Urinary bladder (tissue), 3 donors: ENCODE measurements at regions not wholly inside any gene's neighbourhood (a gene's known extent, or its start where the extent isn't known, plus 50 kb on each side); places are given as distances from the start of the nearest gene placed in this dataset.

ENCODE experiments used
- DNase-seq: peaks from one replicate; pipeline ENCODE4 v3.0.0-alpha.2; 2015; ENCODE audit errors: extremely low spot score
- H3K27ac ChIP-seq: one replicate; pipeline ENCODE4 v1.5.1; 2013; ENCODE audit warnings: low read depth, mild to moderate bottlenecking, moderate library complexity
- H3K36me3 ChIP-seq: one replicate; pipeline ENCODE4 v1.6.1; 2013; ENCODE audit warnings: mild to moderate bottlenecking, moderate library complexity; ENCODE audit not compliant: insufficient read depth
- H3K4me1 ChIP-seq: one replicate; pipeline ENCODE4 v1.6.1; 2013; ENCODE audit warnings: mild to moderate bottlenecking, moderate library complexity; ENCODE audit not compliant: insufficient read depth
- H3K4me3 ChIP-seq: one replicate; pipeline ENCODE4 v1.5.1; 2013; ENCODE audit warnings: low read depth, low read length
- WGBS: extraction: QIAGEN DNeasy Blood & Tissue Kit; methylation state at CpG from one replicate; pipeline ENCODE4 v1.1.7; 2013; 5-methylcytosine and 5-hydroxymethylcytosine counted together
- donor health status: healthy with polysubstance abuse.
- donor health status: healthy.

DNA sequence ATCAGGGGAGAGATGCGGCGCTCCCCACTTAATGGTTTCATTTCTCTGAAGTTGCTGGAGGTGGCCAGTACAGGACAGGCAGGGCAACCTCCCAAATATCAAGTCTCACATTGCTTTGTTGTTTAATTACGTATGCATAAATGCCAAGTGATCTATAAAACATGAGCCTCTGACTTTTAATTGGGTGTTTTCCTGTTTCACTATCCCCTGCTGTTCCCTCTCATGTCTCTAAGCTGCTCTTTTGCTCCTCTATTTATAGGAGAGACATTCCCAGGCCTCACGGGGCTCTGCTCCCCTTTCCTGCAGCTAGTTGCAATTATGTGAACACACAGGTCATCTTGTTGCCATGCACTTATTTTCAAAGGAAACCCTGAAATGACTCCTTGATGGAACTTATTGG, 1173.5 kb upstream of the GOT2 start:
- no peaks in the 10 kb centered on the region for H3K4me1 ChIP-seq
- H3K27ac ChIP-seq, result no peak overlapping the region
- no peaks in the 10 kb centered on the region for H3K36me3 ChIP-seq
- no peak overlapping the region for H3K4me3 ChIP-seq
- no peak for DNase-seq
- 63% methylated on average over 4 of the region's 4 CpGs for WGBS

DNA sequence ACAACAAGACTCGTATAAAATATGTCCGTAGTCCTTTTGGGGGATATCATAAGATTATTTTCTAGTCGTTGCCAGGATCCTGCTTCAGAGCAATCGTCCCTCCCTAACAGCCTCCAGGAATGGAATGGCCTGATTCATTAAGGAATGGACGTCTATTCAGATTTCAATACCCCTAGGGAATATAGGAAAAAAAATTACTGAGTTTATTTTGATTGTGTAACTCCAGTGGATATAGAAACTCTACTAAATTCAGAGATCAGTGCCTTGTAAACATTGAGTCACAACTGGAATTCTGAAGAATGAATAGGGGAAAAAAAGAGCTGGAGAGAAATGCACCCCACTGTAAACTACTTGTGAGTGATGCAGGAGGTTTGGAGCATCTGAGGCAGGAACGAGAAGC, 1171.5 kb upstream of the GOT2 start:
- Histone ChIP-seq H3K4me3 (no peak overlapping the region), H3K27ac (no peak overlapping the region), H3K4me1 (no peaks in the 10 kb centered on the region), H3K36me3 (no peaks in the 10 kb centered on the region)
- no peak for DNase-seq
- WGBS, result 25% methylated on average over 6 of the region's 6 CpGs

DNA sequence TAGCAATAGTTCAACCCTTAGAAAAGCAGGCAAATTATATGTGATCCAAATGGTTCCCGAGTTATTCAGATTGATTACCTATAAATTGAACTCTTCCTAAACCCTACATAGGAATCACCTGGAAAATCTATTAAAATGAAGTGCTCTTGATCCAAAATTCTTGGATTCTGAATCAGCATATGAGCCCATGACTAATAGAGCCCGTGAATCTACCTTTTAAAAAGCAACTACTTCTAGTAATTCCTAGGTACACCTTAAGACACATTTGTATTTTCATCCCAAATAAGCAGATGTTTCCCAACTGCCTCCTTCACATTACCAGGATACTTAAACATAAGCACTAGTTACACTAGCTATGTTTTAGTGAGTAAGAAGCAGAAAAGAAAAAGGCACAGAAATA, 1171.0 kb upstream of the GOT2 start:
- WGBS, result 79% methylated on average over 2 of the region's 2 CpGs
- Histone ChIP-seq H3K4me1 (no peaks in the 10 kb centered on the region), H3K36me3 (no peaks in the 10 kb centered on the region), H3K4me3 (no peak overlapping the region), H3K27ac (no peak overlapping the region)
- no peak for DNase-seq

DNA sequence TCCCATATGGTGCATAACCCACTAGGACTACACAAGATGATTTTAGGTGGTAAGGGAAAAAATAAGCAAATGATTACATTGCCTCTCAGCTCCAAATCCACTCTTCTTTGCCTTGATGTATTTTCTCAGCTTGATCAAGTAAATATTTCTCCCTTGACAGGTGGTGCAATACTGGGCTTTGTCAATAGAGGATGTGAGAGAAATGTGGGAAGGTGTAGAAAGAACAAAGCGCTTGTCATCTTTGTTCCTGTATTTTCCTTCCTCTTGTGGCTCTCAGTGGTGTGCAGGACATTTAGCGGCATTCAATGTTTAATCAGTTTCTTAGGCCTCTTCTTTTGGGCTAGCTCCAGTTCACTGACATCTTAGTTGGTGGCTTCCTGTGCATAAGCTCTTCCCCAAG, 1165.8 kb upstream of the GOT2 start:
- Histone ChIP-seq H3K4me3 (no peak overlapping the region), H3K4me1 (no peaks in the 10 kb centered on the region), H3K27ac (no peak overlapping the region), H3K36me3 (no peaks in the 10 kb centered on the region)
- DNase-seq, result no peak
- WGBS, result 90% methylated on average over 2 of the region's 2 CpGs

DNA sequence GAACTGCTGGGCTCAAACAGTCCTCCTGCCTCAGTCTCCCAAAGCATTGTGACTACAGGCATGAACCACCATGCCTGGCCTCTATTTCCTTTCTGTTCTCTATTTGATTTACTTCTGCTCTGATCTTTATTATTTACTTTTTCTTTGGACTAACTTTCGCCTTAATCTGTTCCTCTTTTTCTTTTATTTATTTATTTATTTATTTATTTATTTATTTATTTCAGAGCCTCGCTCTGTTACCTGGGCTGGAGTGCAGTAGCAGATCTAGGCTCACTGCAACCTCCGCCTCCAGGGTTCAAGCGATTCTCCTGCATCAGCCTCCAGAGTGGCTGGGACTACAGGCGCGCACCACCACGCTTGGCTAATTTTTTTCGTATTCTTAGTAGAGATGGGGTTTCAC, 1158.3 kb upstream of the GOT2 start:
- H3K36me3 ChIP-seq, result no peaks in the 10 kb centered on the region
- WGBS, result 96% methylated on average over 8 of the region's 8 CpGs
- H3K4me1 ChIP-seq, result no peaks in the 10 kb centered on the region
- H3K27ac ChIP-seq, result no peak overlapping the region
- no peak for DNase-seq
- no peak overlapping the region for H3K4me3 ChIP-seq

DNA sequence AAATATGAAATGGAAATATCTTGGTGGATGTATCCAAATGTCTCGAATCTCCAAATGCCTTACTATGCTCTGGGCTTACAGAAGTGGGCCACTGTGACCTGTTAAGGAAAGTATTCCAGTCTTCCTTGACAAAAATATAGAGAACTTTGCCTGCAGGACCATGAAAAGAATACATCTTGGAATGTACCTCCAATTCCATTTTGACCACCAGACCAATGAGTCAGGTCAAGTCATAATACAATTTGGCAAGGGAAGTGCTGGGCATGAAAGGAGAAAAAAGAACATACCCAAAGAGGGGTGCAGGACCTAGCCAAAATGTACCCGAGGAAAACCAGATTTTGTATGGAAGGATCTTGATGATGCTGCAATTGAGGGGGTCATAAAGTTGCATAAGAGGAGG, 1153.7 kb upstream of the GOT2 start:
- no peak overlapping the region for H3K4me3 ChIP-seq
- H3K27ac ChIP-seq, result no peak overlapping the region
- H3K36me3 ChIP-seq, result no peaks in the 10 kb centered on the region
- no peak for DNase-seq
- no peaks in the 10 kb centered on the region for H3K4me1 ChIP-seq
- 89% methylated on average over 2 of the region's 2 CpGs for WGBS

DNA sequence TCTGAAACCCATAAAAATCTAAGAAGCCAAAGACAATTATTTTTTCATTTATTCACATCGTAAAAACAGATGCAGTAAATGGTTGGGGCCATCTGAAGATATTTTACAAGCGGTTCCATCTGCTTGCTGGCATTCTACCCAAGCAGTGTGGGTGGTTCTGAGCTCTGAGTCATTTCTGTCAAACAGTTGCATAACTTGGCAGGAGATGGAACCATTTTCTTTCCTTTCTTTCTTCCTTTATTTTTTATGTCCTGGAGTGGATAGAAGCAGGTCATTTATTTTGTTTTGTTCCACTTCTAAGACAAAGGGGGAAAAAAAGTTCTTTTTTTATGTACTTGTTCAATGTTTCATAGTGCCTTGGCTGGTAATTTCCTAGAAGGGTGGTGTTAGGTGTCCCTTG, 1151.9 kb upstream of the GOT2 start:
- no peaks in the 10 kb centered on the region for H3K36me3 ChIP-seq
- no peak overlapping the region for H3K4me3 ChIP-seq
- H3K27ac ChIP-seq, result peak overlapping the region; percentile 50
- DNase-seq, result peak; percentile 39
- 24% methylated on average over 2 of the region's 2 CpGs for WGBS
- no peaks in the 10 kb centered on the region for H3K4me1 ChIP-seq

DNA sequence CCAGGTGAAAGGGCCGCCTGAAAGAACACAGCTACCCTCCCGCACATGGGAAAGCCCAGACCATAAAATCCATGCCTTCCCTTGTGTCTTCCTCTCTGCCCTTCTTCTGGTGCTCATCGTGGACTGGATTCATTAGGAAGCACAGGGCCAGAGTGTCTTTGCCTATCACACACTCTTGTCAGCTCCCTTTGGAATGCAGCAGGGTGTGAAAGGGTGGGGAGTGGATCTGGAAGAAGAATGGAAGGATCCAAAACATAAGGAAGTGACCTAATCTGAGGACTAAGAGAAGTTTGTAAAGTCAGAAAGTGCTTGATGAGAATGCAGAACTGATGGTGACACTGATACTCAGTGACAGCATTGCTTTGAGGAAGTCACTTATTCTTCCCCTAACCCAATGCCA, 1147.3 kb upstream of the GOT2 start:
- Histone ChIP-seq H3K4me1 (no peaks in the 10 kb centered on the region), H3K36me3 (no peaks in the 10 kb centered on the region), H3K27ac (no peak overlapping the region), H3K4me3 (no peak overlapping the region)
- DNase-seq, result no peak
- WGBS, result 74% methylated on average over 3 of the region's 3 CpGs

DNA sequence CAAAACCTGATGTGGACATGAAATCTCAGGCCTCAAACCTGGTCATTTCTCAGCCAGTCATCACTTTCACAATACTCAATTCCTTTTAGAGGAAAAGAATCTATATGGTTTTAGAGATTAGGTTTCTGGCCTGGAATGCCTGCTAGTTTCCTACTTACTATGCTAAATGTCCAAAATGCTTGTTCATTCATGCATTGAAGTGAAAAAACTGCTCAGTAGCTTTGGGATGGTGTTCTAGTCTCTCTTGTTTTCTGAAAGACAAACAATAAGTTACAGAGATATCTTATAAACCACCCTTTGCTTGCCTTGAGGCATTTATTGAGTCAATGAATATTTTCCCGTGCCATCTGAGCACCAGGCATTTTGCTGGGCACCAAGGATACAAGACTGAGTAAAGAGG, 1146.5 kb upstream of the GOT2 start:
- no peak for DNase-seq
- H3K4me1 ChIP-seq, result no peaks in the 10 kb centered on the region
- 69% methylated on average over 1 of the region's 1 CpG for WGBS
- no peaks in the 10 kb centered on the region for H3K36me3 ChIP-seq
- H3K27ac ChIP-seq, result no peak overlapping the region
- no peak overlapping the region for H3K4me3 ChIP-seq

DNA sequence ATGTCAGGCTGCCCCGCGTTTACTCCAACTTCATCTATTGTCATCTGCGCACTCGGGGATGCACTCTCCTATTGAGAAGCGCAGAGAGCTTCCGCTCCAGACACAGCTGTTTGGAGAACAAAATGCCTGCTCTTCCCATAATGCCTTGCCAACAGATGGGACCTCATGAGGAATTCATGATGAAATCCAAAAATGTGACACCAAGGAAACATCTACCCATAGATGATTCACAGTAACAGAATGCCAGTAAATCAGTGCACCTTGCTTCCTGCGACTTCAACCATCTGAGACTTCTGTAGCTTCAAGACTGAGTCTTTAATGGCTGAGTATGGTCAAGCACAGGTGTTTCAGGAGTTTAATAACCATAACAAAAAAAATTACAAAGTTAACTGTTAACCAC, 1144.9 kb upstream of the GOT2 start:
- WGBS, result 97% methylated on average over 7 of the region's 7 CpGs
- Histone ChIP-seq H3K36me3 (no peaks in the 10 kb centered on the region), H3K4me1 (no peaks in the 10 kb centered on the region), H3K27ac (no peak overlapping the region), H3K4me3 (no peak overlapping the region)
- DNase-seq, result no peak

DNA sequence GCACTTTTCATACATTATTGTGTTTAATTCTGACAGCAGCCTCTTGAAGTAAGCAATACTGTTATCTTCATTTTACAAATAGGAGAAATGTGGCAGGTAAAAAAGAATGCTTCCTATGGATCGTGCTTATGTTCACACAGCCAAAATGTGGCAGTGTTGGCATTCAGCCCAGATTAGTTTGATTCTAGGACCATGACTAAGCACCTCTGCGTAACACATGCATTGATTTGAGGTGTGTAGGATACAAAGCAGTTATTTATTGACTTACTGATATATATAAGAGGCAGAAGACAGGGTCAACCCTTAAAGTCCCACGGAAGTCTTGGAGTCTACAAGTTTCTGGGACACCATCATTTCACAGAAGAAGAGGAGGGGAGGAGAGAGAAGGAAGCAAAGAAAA, 1144.4 kb upstream of the GOT2 start:
- no peaks in the 10 kb centered on the region for H3K4me1 ChIP-seq
- H3K36me3 ChIP-seq, result no peaks in the 10 kb centered on the region
- 29% methylated on average over 3 of the region's 3 CpGs for WGBS
- no peak for DNase-seq
- H3K27ac ChIP-seq, result no peak overlapping the region
- no peak overlapping the region for H3K4me3 ChIP-seq

DNA sequence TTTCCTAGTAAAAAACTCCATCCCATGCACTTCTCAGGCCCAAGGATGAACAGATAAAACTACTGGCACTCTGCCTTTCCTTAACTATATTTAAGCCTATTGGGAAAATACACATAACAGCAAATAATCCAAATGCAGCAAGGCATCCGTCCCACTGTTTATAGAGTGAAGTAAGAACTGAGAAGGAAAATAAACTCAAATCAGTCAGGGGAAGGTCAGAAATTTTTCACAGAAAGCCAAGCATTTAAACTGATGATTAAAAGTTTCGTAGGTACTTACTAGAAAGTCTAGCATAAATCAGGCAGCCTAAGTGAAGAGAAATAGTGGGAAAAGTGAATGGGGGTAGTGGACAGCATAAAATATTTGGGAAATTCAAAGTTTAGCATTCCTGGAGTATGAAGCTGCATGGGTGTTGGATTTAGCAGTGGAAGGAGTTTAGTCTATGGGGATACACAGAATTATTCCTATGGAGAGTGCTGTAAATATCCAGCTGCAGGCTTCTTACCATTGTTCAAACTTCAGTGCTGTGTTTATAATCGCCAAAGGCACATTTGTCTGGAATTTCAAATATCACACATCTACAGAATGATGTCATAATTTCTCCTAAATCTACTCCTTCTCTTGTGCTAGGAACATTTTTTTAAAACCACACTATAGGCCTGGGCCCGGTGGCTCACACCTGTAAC, 1131.0 kb upstream of the GOT2 start:
- DNase-seq, result no peak
- Histone ChIP-seq H3K4me3 (no peak overlapping the region), H3K27ac (no peak overlapping the region), H3K4me1 (no peaks in the 10 kb centered on the region), H3K36me3 (no peaks in the 10 kb centered on the region)
- 28% methylated on average over 4 of the region's 4 CpGs for WGBS

DNA sequence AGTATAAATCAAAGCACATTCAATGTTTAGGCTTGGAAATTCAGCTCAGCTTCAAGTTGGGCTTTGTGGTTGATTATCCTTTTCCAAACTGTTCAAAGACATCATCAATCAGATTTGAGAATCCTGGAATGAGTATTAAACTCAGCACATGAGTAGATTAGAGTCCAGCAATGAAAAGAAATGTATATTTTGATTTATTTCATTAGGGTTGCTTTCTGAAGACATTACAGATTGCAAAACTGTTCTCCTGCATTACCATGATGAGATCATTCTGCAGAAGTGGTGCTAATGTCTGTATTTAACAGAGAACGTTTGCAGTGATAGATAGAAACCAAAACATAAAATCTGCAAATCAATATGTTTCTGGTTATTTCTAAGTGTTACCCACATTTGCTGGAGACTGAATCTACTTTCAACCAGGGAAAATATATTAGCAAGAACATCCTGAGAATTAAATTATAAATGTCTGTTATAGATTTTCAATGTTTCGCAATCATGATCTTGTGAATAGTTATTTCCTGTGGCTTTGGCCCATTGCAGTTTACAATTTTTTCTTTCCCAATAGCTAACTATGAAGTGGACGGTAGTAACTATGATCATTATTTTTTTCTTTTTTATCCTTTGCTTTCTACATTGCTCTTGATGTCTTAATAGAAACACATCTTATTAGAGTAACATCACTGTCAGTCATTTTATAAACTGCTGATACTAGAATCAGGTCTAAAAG, 1125.7 kb upstream of the GOT2 start:
- Histone ChIP-seq H3K36me3 (no peaks in the 10 kb centered on the region), H3K27ac (no peak overlapping the region), H3K4me1 (no peaks in the 10 kb centered on the region), H3K4me3 (no peak overlapping the region)
- DNase-seq, result no peak
- 68% methylated on average over 3 of the region's 3 CpGs for WGBS

DNA sequence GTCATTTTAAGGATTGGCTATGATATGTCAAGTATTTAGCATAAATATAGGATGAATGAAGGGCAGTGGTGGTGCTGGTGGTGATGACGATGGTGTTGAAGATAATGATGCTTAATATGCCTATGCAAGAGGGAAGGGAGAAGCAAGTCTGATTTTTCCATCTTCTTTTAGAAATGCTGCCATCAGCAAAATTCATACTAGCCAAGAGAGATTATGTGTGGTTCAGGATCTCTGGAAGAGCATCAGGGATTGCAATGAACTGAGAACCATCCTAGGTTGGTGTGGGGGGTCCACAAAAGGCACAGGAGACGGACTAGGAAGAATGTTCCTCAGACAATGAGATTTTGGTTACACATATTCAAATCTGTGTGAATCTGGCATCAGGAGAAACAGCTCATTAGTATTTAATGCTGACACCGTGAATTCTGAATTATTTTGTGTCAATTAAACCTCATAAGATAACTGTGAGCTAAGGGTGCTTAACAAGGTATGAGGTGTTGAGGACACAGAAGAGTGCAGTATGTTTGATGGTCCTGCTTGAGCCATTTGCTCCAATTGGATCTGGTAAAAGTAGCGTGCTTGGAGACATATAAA, 1120.8 kb upstream of the GOT2 start:
- Histone ChIP-seq H3K36me3 (no peaks in the 10 kb centered on the region), H3K4me3 (no peak overlapping the region), H3K27ac (no peak overlapping the region), H3K4me1 (no peaks in the 10 kb centered on the region)
- DNase-seq, result no peak
- WGBS, result 83% methylated on average over 4 of the region's 4 CpGs
